Lower lobe of right lung (tissue), 2 donors: ENCODE measurements at regions not wholly inside any gene's neighbourhood (a gene's known extent, or its start where the extent isn't known, plus 50 kb on each side); places are given as distances from the start of the nearest gene placed in this dataset.

Source experiments
- ATAC-seq, 2 donors: fragments of 200-7000 bp; cut with Tn5 transposase; one replicate each; pipeline ENCODE4 v1.9.1; 2020 to 2022; ENCODE audit warnings: mild to moderate bottlenecking in 2 of 2, moderate library complexity in 2 of 2
- DNase-seq: peaks from one replicate; pipeline ENCODE4 v3.0.0-alpha.2; 2020
- H3K27ac ChIP-seq: fragments of 200-600 bp; one replicate; pipeline ENCODE4 v1.8.0; 2022
- H3K27me3 ChIP-seq: fragments of 200-600 bp; one replicate; pipeline ENCODE4 v1.8.0; 2022; ENCODE audit warnings: low read depth
- H3K36me3 ChIP-seq: fragments of 200-600 bp; one replicate; pipeline ENCODE4 v1.8.0; 2022; ENCODE audit warnings: mild to moderate bottlenecking
- H3K4me1 ChIP-seq: fragments of 200-600 bp; one replicate; pipeline ENCODE4 v1.8.0; 2022
- H3K4me3 ChIP-seq: fragments of 200-600 bp; one replicate; pipeline ENCODE4 v1.8.0; 2022; ENCODE audit warnings: mild to moderate bottlenecking
- H3K9me3 ChIP-seq: fragments of 200-600 bp; one replicate; pipeline ENCODE4 v1.8.0; 2022
- CTCF ChIP-seq: fragments of 200-600 bp; IDR thresholded peaks from one replicate; pipeline ENCODE4 v1.8.0; 2022; ENCODE audit warnings: antibody characterized with exemption, mild to moderate bottlenecking
- intact Hi-C: fragments of 100-400 bp; cut with DNase I; formaldehyde crosslinking; loops from one replicate; pipeline ENCODE4 v1.11.0; 2022
- donor health status: DM: no; HTN: yes; CAD: no; lungs with severe emphysema.

DNA sequence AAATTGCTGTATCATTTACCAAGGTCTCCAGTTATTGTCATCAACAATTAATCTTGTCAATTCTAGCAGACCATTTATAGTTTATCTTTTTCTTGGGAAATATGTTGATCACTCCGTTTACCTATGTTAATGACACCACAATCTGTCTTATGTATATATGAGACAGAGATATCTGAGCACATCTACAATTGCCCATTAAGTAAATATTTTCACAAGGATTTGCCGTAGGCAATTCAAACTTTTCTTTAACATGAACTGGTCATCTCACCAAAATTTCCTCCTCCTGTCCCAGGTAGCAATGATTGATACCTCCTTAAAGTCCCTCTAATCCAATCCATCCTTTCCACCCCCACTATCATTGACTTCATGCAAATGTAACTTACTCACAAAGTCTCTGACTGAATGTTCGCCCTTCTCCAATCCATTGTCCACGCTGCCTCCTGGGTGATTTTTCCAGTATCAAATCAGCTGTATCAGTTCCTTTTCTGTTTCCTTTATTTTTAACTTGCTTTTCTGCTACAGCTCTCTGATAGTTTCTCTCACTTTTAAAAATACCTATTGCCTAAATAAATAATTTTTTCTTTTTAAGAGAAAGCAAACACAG lies 138.3 kb downstream of the GNAT3 start:
- intact Hi-C loops, result no loop called here
- no peak overlapping the region for H3K4me3 ChIP-seq
- no peaks in the 10 kb centered on the region for H3K36me3 ChIP-seq
- no peaks in the 10 kb centered on the region for H3K27me3 ChIP-seq
- TF ChIP-seq CTCF, result no peak
- H3K9me3 ChIP-seq, result no peaks in the 10 kb centered on the region
- DNase-seq, result no peak
- no peak overlapping the region for H3K27ac ChIP-seq
- no peak for ATAC-seq
- H3K4me1 ChIP-seq, result no peaks in the 10 kb centered on the region

DNA sequence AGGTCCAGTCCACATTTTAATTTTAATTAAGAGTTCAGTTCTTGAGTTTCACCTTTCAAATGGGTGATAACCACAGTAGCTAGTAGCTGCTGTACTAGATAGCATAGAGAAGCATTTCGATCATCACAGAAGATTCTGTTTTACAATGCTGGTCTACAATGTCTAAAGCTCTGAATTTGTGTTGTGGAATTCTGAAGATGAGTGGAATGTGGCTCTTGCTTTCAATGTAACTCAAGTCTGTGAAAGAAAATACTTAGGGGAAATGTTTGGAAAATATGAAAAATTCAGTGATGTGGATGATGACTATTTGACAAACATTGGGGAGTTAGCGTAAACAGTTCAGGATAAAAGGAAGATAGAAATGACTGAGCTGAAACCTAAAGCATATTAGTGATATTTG lies 139.4 kb downstream of the GNAT3 start:
- Histone ChIP-seq H3K27me3 (no peaks in the 10 kb centered on the region), H3K4me3 (no peak overlapping the region), H3K36me3 (no peaks in the 10 kb centered on the region), H3K4me1 (no peaks in the 10 kb centered on the region), H3K9me3 (no peaks in the 10 kb centered on the region), H3K27ac (no peak overlapping the region)
- DNase-seq (no peak), ATAC-seq (no peak)
- no peak for TF ChIP-seq CTCF
- intact Hi-C loops, result no loop called here

DNA sequence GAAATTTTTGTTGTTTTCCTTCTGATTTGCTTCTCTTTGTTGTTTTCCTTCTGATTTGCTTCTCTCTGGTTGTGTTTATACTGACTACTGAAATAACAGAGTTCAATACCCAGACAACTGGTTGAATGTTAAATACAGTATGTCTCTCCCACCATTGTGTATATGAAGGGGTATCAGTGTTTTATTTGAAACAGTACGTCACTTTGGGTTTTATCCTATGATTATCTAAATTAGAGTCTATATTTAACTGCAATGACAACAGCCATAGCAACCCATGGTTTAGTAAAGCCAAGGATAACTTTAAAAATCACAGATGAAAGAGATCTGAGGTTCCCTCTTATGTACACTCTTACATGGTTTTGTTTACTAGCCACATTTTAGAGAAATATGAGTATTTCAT lies 141.3 kb downstream of the GNAT3 start:
- ATAC-seq (no peak), DNase-seq (no peak)
- TF ChIP-seq CTCF, result no peak
- intact Hi-C loops, result no loop called here
- peaks cover 3% of the 10 kb centered on the region for H3K9me3 ChIP-seq
- no peak overlapping the region for H3K27ac ChIP-seq
- H3K36me3 ChIP-seq, result no peaks in the 10 kb centered on the region
- H3K4me3 ChIP-seq, result no peak overlapping the region
- no peaks in the 10 kb centered on the region for H3K27me3 ChIP-seq
- H3K4me1 ChIP-seq, result no peaks in the 10 kb centered on the region

GRCh38 chr7:80369321-80369720 lies 142.5 kb downstream of the GNAT3 start:
- intact Hi-C loops, result no loop called here
- TF ChIP-seq CTCF, result no peak
- no peaks in the 10 kb centered on the region for H3K27me3 ChIP-seq
- no peaks in the 10 kb centered on the region for H3K4me1 ChIP-seq
- no peak overlapping the region for H3K4me3 ChIP-seq
- no peak overlapping the region for H3K27ac ChIP-seq
- no peak for DNase-seq
- ATAC-seq, result no peak
- no peaks in the 10 kb centered on the region for H3K36me3 ChIP-seq
- peaks cover 8% of the 10 kb centered on the region for H3K9me3 ChIP-seq

DNA sequence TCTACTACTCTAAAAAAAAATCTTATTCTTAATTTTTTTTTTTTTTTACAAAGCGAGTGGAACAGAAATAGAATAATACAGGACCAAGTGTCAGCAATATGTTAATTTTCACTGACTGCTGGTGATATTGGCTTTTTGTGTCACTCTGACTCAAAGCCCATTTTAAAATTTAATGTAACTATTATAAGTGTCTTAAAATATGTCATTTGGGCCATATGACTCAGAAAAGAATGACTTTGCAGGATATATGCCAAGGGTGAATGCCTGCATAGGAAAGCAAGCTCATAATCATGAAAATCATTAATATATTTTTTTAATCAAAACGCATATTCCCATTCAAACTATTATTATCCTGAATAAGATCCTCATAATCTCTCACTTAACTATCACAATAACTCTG lies 149.2 kb downstream of the GNAT3 start:
- ATAC-seq (no peak), DNase-seq (no peak)
- no peaks in the 10 kb centered on the region for H3K36me3 ChIP-seq
- peaks cover 8% of the 10 kb centered on the region for H3K9me3 ChIP-seq
- no peak for TF ChIP-seq CTCF
- H3K27me3 ChIP-seq, result no peaks in the 10 kb centered on the region
- no peak overlapping the region for H3K27ac ChIP-seq
- intact Hi-C loops, result no loop called here
- no peak overlapping the region for H3K4me3 ChIP-seq
- no peaks in the 10 kb centered on the region for H3K4me1 ChIP-seq
